ENCODE measurements at regions not wholly inside any gene's neighbourhood (a gene's known extent, or its start where the extent isn't known, plus 50 kb on each side); places are given as distances from the start of the nearest gene placed in this dataset.
"Not testable (repeated sequence)": the region's sequence is repeated elsewhere in the genome, so short reads cannot be mapped to it uniquely, and the experiment has no call there.

- TF ChIP-seq POLR2A, POLR2AphosphoS5 (IDR thresholded peaks at IDR 0.05): not testable (repeated sequence)
- TF ChIP-seq, protein P1, sequence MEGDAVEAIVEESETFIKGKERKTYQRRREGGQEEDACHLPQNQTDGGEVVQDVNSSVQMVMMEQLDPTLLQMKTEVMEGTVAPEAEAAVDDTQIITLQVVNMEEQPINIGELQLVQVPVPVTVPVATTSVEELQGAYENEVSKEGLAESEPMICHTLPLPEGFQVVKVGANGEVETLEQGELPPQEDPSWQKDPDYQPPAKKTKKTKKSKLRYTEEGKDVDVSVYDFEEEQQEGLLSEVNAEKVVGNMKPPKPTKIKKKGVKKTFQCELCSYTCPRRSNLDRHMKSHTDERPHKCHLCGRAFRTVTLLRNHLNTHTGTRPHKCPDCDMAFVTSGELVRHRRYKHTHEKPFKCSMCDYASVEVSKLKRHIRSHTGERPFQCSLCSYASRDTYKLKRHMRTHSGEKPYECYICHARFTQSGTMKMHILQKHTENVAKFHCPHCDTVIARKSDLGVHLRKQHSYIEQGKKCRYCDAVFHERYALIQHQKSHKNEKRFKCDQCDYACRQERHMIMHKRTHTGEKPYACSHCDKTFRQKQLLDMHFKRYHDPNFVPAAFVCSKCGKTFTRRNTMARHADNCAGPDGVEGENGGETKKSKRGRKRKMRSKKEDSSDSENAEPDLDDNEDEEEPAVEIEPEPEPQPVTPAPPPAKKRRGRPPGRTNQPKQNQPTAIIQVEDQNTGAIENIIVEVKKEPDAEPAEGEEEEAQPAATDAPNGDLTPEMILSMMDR (IDR thresholded peaks at IDR 0.05): not testable (repeated sequence)
These were observed 873.0 kb upstream of the KLHL1 start for GRCh38 chr13:70981219-70981618.
